HepG2 (cell line): ENCODE measurements at regions not wholly inside any gene's neighbourhood (a gene's known extent, or its start where the extent isn't known, plus 50 kb on each side); places are given as distances from the start of the nearest gene placed in this dataset.

ENCODE experiments used
- ZNF24 ChIP-seq: fragments of 450-650 bp; IDR thresholded peaks from 2 replicates; pipeline ENCODE4 v1.6.1; 2017; ENCODE audit warnings: antibody characterized with exemption, mild to moderate bottlenecking
- ZNF274 ChIP-seq: sonication (generic); formaldehyde crosslinking; IDR thresholded peaks from 2 replicates; pipeline ENCODE4 v1.5.1; 2020; ENCODE audit warnings: mild to moderate bottlenecking, missing genetic modification reagents
- ZNF510 ChIP-seq: sonication (generic); formaldehyde crosslinking; IDR thresholded peaks from 2 replicates; pipeline ENCODE4 v1.4.0; 2020; ENCODE audit warnings: low read depth, mild to moderate bottlenecking, missing genetic modification reagents

DNA sequence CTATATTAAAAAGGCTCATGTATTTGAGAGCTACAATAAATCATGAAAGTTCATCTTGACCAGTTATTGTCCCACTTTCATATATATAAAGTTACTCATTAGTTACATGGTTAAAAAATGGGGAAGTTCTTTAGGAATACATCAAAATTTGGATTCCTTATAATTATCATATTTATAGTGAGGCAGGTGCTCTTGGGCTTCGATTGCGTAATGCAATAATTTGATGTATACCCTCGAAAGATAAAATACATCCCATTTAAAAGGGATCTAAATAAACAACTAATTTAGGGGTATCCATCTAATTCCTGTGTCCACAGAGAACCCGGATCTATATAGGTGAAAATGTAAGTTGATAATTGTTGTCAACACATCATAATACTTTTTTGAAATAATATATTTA lies 444.6 kb downstream of the RIT2 start:
- TF ChIP-seq ZNF510 (CRISPR knock-in tag) (no peak), ZNF24 (no peak), ZNF274 (no peak)
